GM12878 (cell line): ENCODE measurements at regions not wholly inside any gene's neighbourhood (a gene's known extent, or its start where the extent isn't known, plus 50 kb on each side); places are given as distances from the start of the nearest gene placed in this dataset.

Source experiments
- ATAC-seq: fragments of 200-7000 bp; cut with Tn5 transposase; 3 replicates; pipeline ENCODE4 v1.9.1; 2020; ENCODE audit warnings: mild to moderate bottlenecking, moderate library complexity
- BruUV-seq: library from RNA; stranded (reverse); fragments of 400-500 nt; replicated peaks from 2 replicates; lab custom pipeline; 2021; lab: Mats Ljungman, UMichigan
- CTCF ChIA-PET: fragments of 300-600 bp; sonication (Branson Sonifier 250); formaldehyde crosslinking; extraction: SDS; loops from one replicate; lab custom pipeline; 2021; ENCODE audit warnings: inconsistent platforms; lab: Yijun Ruan, JAX
- POLR2A ChIA-PET: fragments of 350-600 bp; formaldehyde crosslinking; extraction: SDS; loops from one replicate; lab custom pipeline; 2021; ENCODE audit warnings: inconsistent platforms; lab: Charles Lee
- RAD21 ChIA-PET: fragments of 300-600 bp; sonication (Branson Sonifier 250); formaldehyde crosslinking; loops from one replicate; lab custom pipeline; 2023; ENCODE audit warnings: antibody characterized with exemption; ENCODE audit not compliant: unreplicated experiment; lab: Charles Lee
- SMC1A ChIA-PET: fragments of 300-600 bp; sonication (Branson Sonifier 250); formaldehyde crosslinking; loops from one replicate; lab custom pipeline; 2023; ENCODE audit not compliant: unreplicated experiment, uncharacterized antibody; lab: Charles Lee
- DNase-seq: peaks from one replicate; pipeline ENCODE4 v3.0.0-alpha.2; 2011; ENCODE audit warnings: low read depth, low spot score
- FAIRE-seq: peaks from 3 replicates; lab custom pipeline; 2011; peaks lifted over from hg19 to GRCh38; lab: Jason Lieb, UNC
- H2AFZ ChIP-seq: 2 replicates; pipeline ENCODE4 v1.6.0; 2011; ENCODE audit warnings: low read depth, low read length, control low read depth; ENCODE audit not compliant: control insufficient read depth
- H3K27ac ChIP-seq: 2 replicates; pipeline ENCODE4 v1.5.1; 2011; ENCODE audit warnings: control low read depth; ENCODE audit not compliant: control insufficient read depth, insufficient read depth
- H3K27me3 ChIP-seq, 2 experiments: replicated peaks in 1 of 2; 2 replicates each; pipeline versions ENCODE4 v1.6.0 to v1.6.1; 2011; ENCODE audit warnings: low read length in 1 of 2; ENCODE audit not compliant: control insufficient read depth in 2 of 2, insufficient read depth in 2 of 2
- H3K36me3 ChIP-seq, 2 experiments: 2 replicates each; pipeline ENCODE4 v1.5.1; 2011; ENCODE audit warnings: low read length in 1 of 2; ENCODE audit not compliant: control insufficient read depth in 2 of 2, insufficient read depth in 2 of 2
- H3K4me1 ChIP-seq: 2 replicates; pipeline ENCODE4 v1.6.1; 2011; ENCODE audit warnings: mild to moderate bottlenecking, low read length, moderate library complexity, mixed read lengths; ENCODE audit not compliant: control insufficient read depth, insufficient read depth
- H3K4me2 ChIP-seq: 2 replicates; pipeline ENCODE4 v1.6.0; 2011; ENCODE audit warnings: control low read depth; ENCODE audit not compliant: control insufficient read depth, insufficient read depth
- H3K4me3 ChIP-seq: fragments of 200-600 bp; sonication (generic); 2 replicates; pipeline ENCODE4 v1.5.1; 2016
- H3K79me2 ChIP-seq: 2 replicates; pipeline ENCODE4 v1.6.0; 2011; ENCODE audit warnings: low read length; ENCODE audit not compliant: control insufficient read depth, insufficient read depth
- H3K9ac ChIP-seq: 2 replicates; pipeline ENCODE4 v1.8.0; 2011; ENCODE audit warnings: low read length, control low read depth, mixed read lengths; ENCODE audit not compliant: control insufficient read depth, insufficient read depth
- H3K9me3 ChIP-seq: replicated peaks from 3 replicates; pipeline ENCODE4 v1.5.1; 2011; ENCODE audit warnings: mild to moderate bottlenecking, low read length; ENCODE audit not compliant: control insufficient read depth, insufficient read depth
- H4K20me1 ChIP-seq: 2 replicates; pipeline ENCODE4 v1.6.0; 2011; ENCODE audit not compliant: control insufficient read depth, insufficient read depth
- CBX3 ChIP-seq: fragments of 200-600 bp; sonication (generic); IDR thresholded peaks from 2 replicates; pipeline ENCODE4 v1.6.1; 2016; ENCODE audit warnings: low read depth, borderline replicate concordance
- E4F1 ChIP-seq: fragments of 450-650 bp; IDR thresholded peaks from 2 replicates; pipeline ENCODE4 v1.6.1; 2018; ENCODE audit warnings: borderline replicate concordance, mild to moderate bottlenecking; ENCODE audit not compliant: partially characterized antibody
- HDAC2 ChIP-seq: fragments of 200-600 bp; sonication (generic); IDR thresholded peaks from 2 replicates; pipeline ENCODE4 v1.6.1; 2017
- NRF1 ChIP-seq: conservative IDR thresholded peaks from 2 replicates; pipeline ENCODE4 v1.6.1; 2011; ENCODE audit warnings: mild to moderate bottlenecking, low read depth, low read length, improper control_type of control experiment
- PML ChIP-seq: IDR thresholded peaks from 2 replicates; pipeline ENCODE4 v1.6.1; 2012; ENCODE audit warnings: low read length, inconsistent platforms
- POLR2AphosphoS2 ChIP-seq: IDR thresholded peaks from 2 replicates; pipeline ENCODE4 v1.6.1; 2011; ENCODE audit warnings: low read depth, mild to moderate bottlenecking, low read length, improper control_type of control experiment, moderate library complexity
- RB1 ChIP-seq: fragments of 450-650 bp; formaldehyde crosslinking; IDR thresholded peaks from 2 replicates; pipeline ENCODE4 v1.6.1; 2017; ENCODE audit warnings: mild to moderate bottlenecking, borderline replicate concordance
- SREBF2 ChIP-seq: IDR thresholded peaks from 2 replicates; pipeline ENCODE4 v1.6.1; 2012; ENCODE audit warnings: mild to moderate bottlenecking, low read length
- SRF ChIP-seq, 2 experiments: IDR thresholded peaks; 2 replicates each; pipeline ENCODE4 v1.6.1; 2011; ENCODE audit warnings: low read depth in 2 of 2, low read length in 2 of 2, mild to moderate bottlenecking in 1 of 2, moderate library complexity in 1 of 2
- TAF1 ChIP-seq: IDR thresholded peaks from 2 replicates; pipeline ENCODE4 v1.6.1; 2011; ENCODE audit warnings: mild to moderate bottlenecking, low read depth, low read length, borderline replicate concordance
- TCF3 ChIP-seq: IDR thresholded peaks from 2 replicates; pipeline ENCODE4 v1.6.1; 2012; ENCODE audit warnings: low read depth, mild to moderate bottlenecking, low read length, borderline replicate concordance; ENCODE audit not compliant: insufficient read depth
- YY1 ChIP-seq: IDR thresholded peaks from 2 replicates; pipeline ENCODE4 v1.6.1; 2011; ENCODE audit warnings: low read depth, mild to moderate bottlenecking, low read length
- ZBTB4 ChIP-seq: fragments of 450-650 bp; formaldehyde crosslinking; IDR thresholded peaks from 2 replicates; pipeline ENCODE4 v1.4.0; 2022; ENCODE audit warnings: mild to moderate bottlenecking, moderate library complexity
- ZBTB40 ChIP-seq: fragments of 450-650 bp; IDR thresholded peaks from 2 replicates; pipeline ENCODE4 v1.6.1; 2016; ENCODE audit warnings: mild to moderate bottlenecking, moderate library complexity, borderline replicate concordance
- ZZZ3 ChIP-seq: IDR thresholded peaks from 2 replicates; pipeline ENCODE4 v1.6.1; 2011; ENCODE audit warnings: low read depth; ENCODE audit not compliant: control insufficient read depth, insufficient read length
- WGBS: methylation state at CpG from one replicate; pipeline ENCODE4 v1.1.6; 2016; ENCODE audit warnings: low lambda C conversion rate; ENCODE audit not compliant: insufficient replicate concordance, insufficient coverage; ENCODE audit errors: missing lambda C conversion rate; 5-methylcytosine and 5-hydroxymethylcytosine counted together
- in situ Hi-C: fragments of 300-500 bp; cut with MboI; formaldehyde crosslinking; loops from 9 replicates; pipeline ENCODE4 v1.14.3; 2018; ENCODE audit warnings: mixed read lengths
- intact Hi-C: fragments of 100-400 bp; cut with micrococcal nuclease; formaldehyde crosslinking; loops from one replicate; pipeline ENCODE4 v1.14.2; 2022; ENCODE audit not compliant: unreplicated experiment

GRCh38 chr14:82394916-82395315, 861.3 kb upstream of the SEL1L start:
- no peak for FAIRE-seq
- Histone ChIP-seq H3K9me3 (no peaks in the 10 kb centered on the region), H3K4me3 (no peak overlapping the region), H4K20me1 (no peaks in the 10 kb centered on the region), H3K27ac (no peak overlapping the region), H3K4me1 (no peaks in the 10 kb centered on the region)
- DNase-seq, result no peak
- SMC1A ChIA-PET, result no interaction called here
- intact Hi-C loops (no loop called here), in situ Hi-C loops (no loop called here)
- no peak for ATAC-seq
- POLR2A ChIA-PET, result no interaction called here
- RAD21 ChIA-PET, result no interaction called here
- WGBS, result 24% methylated on average over 2 of the region's 2 CpGs
- no peak for TF ChIP-seq SRF (IDR thresholded peaks at IDR 0.05; ENCODE audit: low read depth in 2 of 2, low read length in 2 of 2)
- no peak for TF ChIP-seq RB1
- TF ChIP-seq ZBTB40, result no peak
- no peak for TF ChIP-seq TAF1
- no peak for TF ChIP-seq SREBF2
- no peak for TF ChIP-seq HDAC2
- TF ChIP-seq NRF1, result no peak
- TF ChIP-seq POLR2AphosphoS2, result no peak
- no peak for TF ChIP-seq ZZZ3
- TF ChIP-seq CBX3, result no peak
- no peak for TF ChIP-seq PML
- no peak for TF ChIP-seq TCF3
- no peak for TF ChIP-seq E4F1
- TF ChIP-seq ZBTB4 (CRISPR knock-in tag), result no peak
- no peak for TF ChIP-seq YY1
- TF ChIP-seq, all 136 proteins: peak for 0
- H3K79me2 ChIP-seq, result no peaks in the 10 kb centered on the region
- H3K36me3 ChIP-seq, result no peaks in the 10 kb centered on the region
- CTCF ChIA-PET, result no interaction called here
- H3K9ac ChIP-seq, result no peak overlapping the region
- H3K4me2 ChIP-seq, result no peak overlapping the region
- H3K27me3 ChIP-seq, result no peaks in the 10 kb centered on the region
- H2AFZ ChIP-seq, result no peak overlapping the region
- no TSS peak for BruUV-seq
